RKO (cell line): ENCODE measurements at regions not wholly inside any gene's neighbourhood (a gene's known extent, or its start where the extent isn't known, plus 50 kb on each side); places are given as distances from the start of the nearest gene placed in this dataset.

ENCODE experiments used
- DNase-seq: peaks from one replicate; pipeline ENCODE4 v3.0.0-alpha.2; 2016; ENCODE audit warnings: low spot score

GRCh38 chr22:20637750-20638506, 130.5 kb downstream of the MED15 start:
- no peak for DNase-seq

GRCh38 chr22:20638507-20638870, 131.1 kb downstream of the MED15 start:
- DNase-seq: no peak

GRCh38 chr22:20639343-20639742, 131.9 kb downstream of the MED15 start:
- no peak for DNase-seq

GRCh38 chr22:20639750-20640149, 132.3 kb downstream of the MED15 start:
- no peak for DNase-seq

- no peak for DNase-seq
Observed at GRCh38 chr22:20641198-20641892, 132.6 kb upstream of the SERPIND1 start.

- DNase-seq: no peak
Observed at GRCh38 chr22:20641919-20642579, 131.9 kb upstream of the SERPIND1 start.

- DNase-seq: no peak
Observed at GRCh38 chr22:20642668-20643179, 131.2 kb upstream of the SERPIND1 start.

GRCh38 chr22:20644071-20644642, 129.8 kb upstream of the SERPIND1 start:
- no peak for DNase-seq

GRCh38 chr22:20645954-20646353, 128.0 kb upstream of the SERPIND1 start:
- no peak for DNase-seq

GRCh38 chr22:20646415-20646814, 127.5 kb upstream of the SERPIND1 start:
- no peak for DNase-seq

GRCh38 chr22:20646906-20647305, 127.0 kb upstream of the SERPIND1 start:
- DNase-seq: no peak

- no peak for DNase-seq
Observed at GRCh38 chr22:20647586-20648305, 126.2 kb upstream of the SERPIND1 start.

- DNase-seq: no peak
Observed at GRCh38 chr22:20648306-20648903, 125.5 kb upstream of the SERPIND1 start.

GRCh38 chr22:20650294-20651207, 123.4 kb upstream of the SERPIND1 start:
- DNase-seq: no peak

GRCh38 chr22:20651286-20651685, 122.6 kb upstream of the SERPIND1 start:
- no peak for DNase-seq

- no peak for DNase-seq
Observed at GRCh38 chr22:20652130-20652529, 121.8 kb upstream of the SERPIND1 start.

- DNase-seq: no peak
Observed at GRCh38 chr22:20652582-20652981, 121.3 kb upstream of the SERPIND1 start.

- no peak for DNase-seq
Observed at GRCh38 chr22:20653012-20653794, 120.7 kb upstream of the SERPIND1 start.

- no peak for DNase-seq
Observed at GRCh38 chr22:20653795-20654342, 120.0 kb upstream of the SERPIND1 start.
